ENCODE measurements at regions not wholly inside any gene's neighbourhood (a gene's known extent, or its start where the extent isn't known, plus 50 kb on each side); places are given as distances from the start of the nearest gene placed in this dataset.

DNA sequence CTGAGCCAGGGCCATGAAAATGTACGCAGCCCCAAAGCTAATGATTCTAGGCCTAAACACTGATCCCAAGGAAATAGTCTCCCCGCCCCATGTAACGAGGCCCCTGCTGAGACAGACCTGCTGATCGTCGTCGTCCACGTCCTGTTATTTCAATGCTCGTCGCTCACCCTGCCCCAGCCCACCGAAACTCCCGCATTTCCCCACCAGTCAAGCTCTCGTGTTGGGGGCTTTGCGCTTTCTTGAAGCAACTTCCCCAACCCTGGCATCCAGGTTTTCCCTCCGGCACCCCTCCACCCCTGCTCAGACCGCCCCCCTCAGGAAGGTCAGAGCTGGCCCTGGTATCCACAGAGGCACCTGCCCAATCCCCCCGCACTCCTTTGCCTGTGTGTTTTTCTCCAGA, 58.8 kb upstream of the LINC01488 start:
- ChIA-PET POLR2A (no interaction called here), CTCF (interaction anchor here (0.8 kb wide), 1 partner anchor 11 kb away, joined by 3 read pairs; no protein-coding TSS in a partner anchor)
- Histone ChIP-seq H3K9ac (replicated peaks; ENCODE audit: extremely low read depth, insufficient read depth, low read length) (no peak overlapping the region), H3K9me1 (replicated peaks; ENCODE audit: control insufficient read depth, extremely low read depth, insufficient read depth, low read length) (no peaks in the 10 kb centered on the region), H3K79me2 (ENCODE audit: control insufficient read depth, insufficient read depth, low read length) (no peaks in the 10 kb centered on the region), H3K27me3 (ENCODE audit: control insufficient read depth in 2 of 2, insufficient read depth in 2 of 2, low read length in 2 of 2) (no peaks in the 10 kb centered on the region), H3K4me2 (ENCODE audit: insufficient read depth, low read length) (no peak overlapping the region), H3K36me3 (ENCODE audit: control insufficient read depth in 2 of 2, extremely low read depth in 1 of 2, insufficient read depth in 2 of 2, low read length in 2 of 2) (no peaks in the 10 kb centered on the region), H3K27ac (ENCODE audit: insufficient read depth, low read depth, low read length) (no peak overlapping the region), H4K20me1 (replicated peaks; ENCODE audit: control insufficient read depth, extremely low read depth, insufficient read depth, low read length) (no peaks in the 10 kb centered on the region), H3K9me3 (replicated peaks; ENCODE audit: control insufficient read depth, insufficient read depth, low read length) (no peaks in the 10 kb centered on the region), H3K4me1 (ENCODE audit: control insufficient read depth, extremely low read depth, insufficient read depth, low read length) (no peaks in the 10 kb centered on the region), H3K4me3 (replicated peaks in 1 of 3; ENCODE audit: insufficient read depth in 1 of 3, low read depth in 1 of 3, low read length in 3 of 3) (no peak overlapping the region), H2AFZ (ENCODE audit: low read depth, low read length) (no peak overlapping the region)
- no peak for DNase-seq (ENCODE audit: low read depth, low spot score)
- intact Hi-C loops (cut with micrococcal nuclease) (no loop called here), dilution Hi-C loops (cut with MboI; ENCODE audit: extremely low pct_ligation_motif_present, low sequenced_read_pairs) (no loop called here)
- no TSS peak for BruUV-seq (replicated peaks)
- TF ChIP-seq POLR2AphosphoS5 (IDR thresholded peaks at IDR 0.05; ENCODE audit: insufficient read depth, low read depth, low read length) (no peak), GATA2 (IDR thresholded peaks at IDR 0.05; ENCODE audit: insufficient read depth, insufficient read length, low read depth, low read length) (no peak), JUN (IDR thresholded peaks at IDR 0.05; ENCODE audit: borderline replicate concordance, insufficient read depth, insufficient read length, low read depth) (no peak), MYC (IDR thresholded peaks at IDR 0.05; ENCODE audit: low read depth, low read length) (no peak)
- TF ChIP-seq, protein P1, sequence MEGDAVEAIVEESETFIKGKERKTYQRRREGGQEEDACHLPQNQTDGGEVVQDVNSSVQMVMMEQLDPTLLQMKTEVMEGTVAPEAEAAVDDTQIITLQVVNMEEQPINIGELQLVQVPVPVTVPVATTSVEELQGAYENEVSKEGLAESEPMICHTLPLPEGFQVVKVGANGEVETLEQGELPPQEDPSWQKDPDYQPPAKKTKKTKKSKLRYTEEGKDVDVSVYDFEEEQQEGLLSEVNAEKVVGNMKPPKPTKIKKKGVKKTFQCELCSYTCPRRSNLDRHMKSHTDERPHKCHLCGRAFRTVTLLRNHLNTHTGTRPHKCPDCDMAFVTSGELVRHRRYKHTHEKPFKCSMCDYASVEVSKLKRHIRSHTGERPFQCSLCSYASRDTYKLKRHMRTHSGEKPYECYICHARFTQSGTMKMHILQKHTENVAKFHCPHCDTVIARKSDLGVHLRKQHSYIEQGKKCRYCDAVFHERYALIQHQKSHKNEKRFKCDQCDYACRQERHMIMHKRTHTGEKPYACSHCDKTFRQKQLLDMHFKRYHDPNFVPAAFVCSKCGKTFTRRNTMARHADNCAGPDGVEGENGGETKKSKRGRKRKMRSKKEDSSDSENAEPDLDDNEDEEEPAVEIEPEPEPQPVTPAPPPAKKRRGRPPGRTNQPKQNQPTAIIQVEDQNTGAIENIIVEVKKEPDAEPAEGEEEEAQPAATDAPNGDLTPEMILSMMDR (IDR thresholded peaks at IDR 0.05; ENCODE audit: extremely low read depth in 1 of 2, insufficient read depth in 1 of 2, low read depth in 1 of 2, low read length in 2 of 2) = no peak
- FAIRE-seq = no peak

DNA sequence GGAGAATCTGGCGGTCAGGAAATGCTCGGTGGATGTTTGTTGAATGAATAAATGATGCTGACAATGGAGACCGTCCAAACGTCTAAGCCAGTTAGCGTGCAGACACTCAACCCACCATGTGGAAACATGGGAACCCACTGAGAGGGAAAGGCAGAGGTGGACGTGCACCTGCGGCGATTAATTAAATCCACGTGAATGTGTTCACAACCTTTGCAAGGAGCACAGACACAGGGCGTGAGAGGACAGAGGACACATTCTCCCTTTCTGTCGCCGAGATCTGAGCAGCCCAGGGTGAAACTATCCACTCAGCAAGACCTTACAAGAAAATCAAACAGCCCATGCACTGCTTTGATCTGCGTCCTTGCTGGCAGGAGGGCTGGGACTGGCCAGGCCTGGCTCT, 58.3 kb upstream of the LINC01488 start:
- Histone ChIP-seq H3K27ac (ENCODE audit: insufficient read depth, low read depth, low read length) (no peak overlapping the region), H3K4me2 (ENCODE audit: insufficient read depth, low read length) (no peak overlapping the region), H3K9ac (replicated peaks; ENCODE audit: extremely low read depth, insufficient read depth, low read length) (no peak overlapping the region), H3K79me2 (ENCODE audit: control insufficient read depth, insufficient read depth, low read length) (no peaks in the 10 kb centered on the region), H3K36me3 (ENCODE audit: control insufficient read depth in 2 of 2, extremely low read depth in 1 of 2, insufficient read depth in 2 of 2, low read length in 2 of 2) (no peaks in the 10 kb centered on the region), H3K9me3 (replicated peaks; ENCODE audit: control insufficient read depth, insufficient read depth, low read length) (no peaks in the 10 kb centered on the region), H3K27me3 (ENCODE audit: control insufficient read depth in 2 of 2, insufficient read depth in 2 of 2, low read length in 2 of 2) (no peaks in the 10 kb centered on the region), H4K20me1 (replicated peaks; ENCODE audit: control insufficient read depth, extremely low read depth, insufficient read depth, low read length) (no peaks in the 10 kb centered on the region), H3K4me1 (ENCODE audit: control insufficient read depth, extremely low read depth, insufficient read depth, low read length) (no peaks in the 10 kb centered on the region), H3K9me1 (replicated peaks; ENCODE audit: control insufficient read depth, extremely low read depth, insufficient read depth, low read length) (no peaks in the 10 kb centered on the region), H3K4me3 (replicated peaks in 1 of 3; ENCODE audit: insufficient read depth in 1 of 3, low read depth in 1 of 3, low read length in 3 of 3) (no peak overlapping the region), H2AFZ (ENCODE audit: low read depth, low read length) (no peak overlapping the region)
- CTCF ChIA-PET = interaction anchor here (0.8 kb wide), 1 partner anchor 11 kb away, joined by 3 read pairs; no protein-coding TSS in a partner anchor
- TF ChIP-seq MYC (IDR thresholded peaks at IDR 0.05; ENCODE audit: low read depth, low read length) (no peak), FOS (IDR thresholded peaks at IDR 0.05; ENCODE audit: borderline replicate concordance, insufficient read depth, low read length) (no peak), POLR2AphosphoS5 (IDR thresholded peaks at IDR 0.05; ENCODE audit: insufficient read depth, low read depth, low read length) (no peak), POLR2A (IDR thresholded peaks at IDR 0.05; ENCODE audit: low read depth, low read length) (no peak), GATA2 (IDR thresholded peaks at IDR 0.05; ENCODE audit: insufficient read depth, insufficient read length, low read depth, low read length) (no peak), JUN (IDR thresholded peaks at IDR 0.05; ENCODE audit: borderline replicate concordance, insufficient read depth, insufficient read length, low read depth) (no peak), EZH2 (IDR thresholded peaks at IDR 0.05; ENCODE audit: borderline replicate concordance, low read depth, low read length, severe bottlenecking) (no peak)
- TF ChIP-seq, protein P2, sequence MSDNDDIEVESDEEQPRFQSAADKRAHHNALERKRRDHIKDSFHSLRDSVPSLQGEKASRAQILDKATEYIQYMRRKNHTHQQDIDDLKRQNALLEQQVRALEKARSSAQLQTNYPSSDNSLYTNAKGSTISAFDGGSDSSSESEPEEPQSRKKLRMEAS (IDR thresholded peaks at IDR 0.05; ENCODE audit: insufficient read depth, insufficient read length) = no peak
- TF ChIP-seq, protein P1 (IDR thresholded peaks at IDR 0.05; ENCODE audit: extremely low read depth in 1 of 2, insufficient read depth in 1 of 2, low read depth in 1 of 2, low read length in 2 of 2) = no peak
- DNase-seq (ENCODE audit: low read depth, low spot score) (no peak), FAIRE-seq (no peak)
- BruUV-seq (replicated peaks) = no TSS peak
- dilution Hi-C loops (cut with MboI; ENCODE audit: extremely low pct_ligation_motif_present, low sequenced_read_pairs) = no loop called here
- intact Hi-C loops (cut with micrococcal nuclease) = no loop called here
- POLR2A ChIA-PET = no interaction called here
